Glomerular endothelial cell (primary cell): ENCODE measurements at regions not wholly inside any gene's neighbourhood (a gene's known extent, or its start where the extent isn't known, plus 50 kb on each side); places are given as distances from the start of the nearest gene placed in this dataset.

ENCODE experiments used
- DNase-seq: peaks from one replicate; pipeline ENCODE4 v3.0.0-alpha.2; 2011; ENCODE audit warnings: low read depth, low spot score; ENCODE audit errors: extremely low read depth

DNA sequence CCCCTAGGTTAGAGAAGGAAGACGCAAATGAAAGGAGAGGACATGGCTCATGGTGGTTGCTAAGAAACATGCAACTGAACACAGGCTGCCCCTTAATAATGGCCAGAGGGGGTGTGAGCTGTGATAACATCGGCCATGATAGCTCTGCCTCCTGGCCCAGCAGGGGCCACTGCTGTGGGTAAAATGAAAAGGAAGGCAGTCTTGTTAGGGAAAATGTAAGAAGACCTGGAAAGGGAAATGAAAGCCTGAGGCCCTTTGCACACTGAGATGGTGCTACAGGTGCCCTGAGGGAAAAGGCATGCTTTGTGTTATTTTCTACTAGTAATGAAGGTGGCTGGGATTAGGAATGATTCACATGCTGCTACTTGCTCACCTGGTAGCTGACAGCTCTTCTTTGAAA lies 123.6 kb upstream of the MID1 start:
- no peak for DNase-seq

DNA sequence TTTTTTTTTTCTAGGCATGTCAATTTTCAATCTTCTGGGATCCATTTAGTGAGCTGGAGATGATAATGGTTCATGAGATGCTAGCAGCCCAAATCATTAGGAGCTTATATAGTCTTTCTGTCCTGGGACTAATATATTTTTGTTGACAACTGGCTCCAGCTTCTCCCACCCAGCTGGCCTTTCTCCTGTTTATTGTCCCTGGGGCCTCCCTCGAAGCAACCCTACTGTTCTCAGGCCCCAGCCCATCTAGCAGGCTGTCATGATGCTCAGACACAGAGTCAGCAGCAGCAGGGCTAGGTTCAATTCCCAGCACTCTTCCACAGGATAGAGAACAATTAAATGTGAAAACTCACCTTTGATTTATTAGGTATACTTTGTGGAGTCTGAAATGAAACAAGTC lies 127.6 kb upstream of the MID1 start:
- DNase-seq, result no peak

DNA sequence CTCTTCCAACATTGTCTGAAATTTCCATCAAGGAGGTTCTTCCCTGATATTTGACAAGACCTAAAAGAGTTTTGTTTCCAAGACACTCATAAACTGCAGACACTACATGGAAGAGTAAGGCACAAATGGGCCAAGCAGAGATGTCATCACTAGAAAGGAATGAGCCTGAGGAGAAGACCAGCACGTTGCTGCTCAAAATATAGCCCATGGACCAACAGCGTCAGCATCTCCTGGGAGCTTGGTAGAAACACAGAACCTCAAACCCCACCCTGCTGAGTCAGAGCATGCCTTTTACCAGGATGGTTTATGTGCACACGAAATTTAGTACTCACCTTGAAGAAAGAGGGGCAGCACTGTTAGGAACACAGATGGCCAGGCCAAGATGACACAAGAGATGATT lies 128.7 kb upstream of the MID1 start:
- no peak for DNase-seq

DNA sequence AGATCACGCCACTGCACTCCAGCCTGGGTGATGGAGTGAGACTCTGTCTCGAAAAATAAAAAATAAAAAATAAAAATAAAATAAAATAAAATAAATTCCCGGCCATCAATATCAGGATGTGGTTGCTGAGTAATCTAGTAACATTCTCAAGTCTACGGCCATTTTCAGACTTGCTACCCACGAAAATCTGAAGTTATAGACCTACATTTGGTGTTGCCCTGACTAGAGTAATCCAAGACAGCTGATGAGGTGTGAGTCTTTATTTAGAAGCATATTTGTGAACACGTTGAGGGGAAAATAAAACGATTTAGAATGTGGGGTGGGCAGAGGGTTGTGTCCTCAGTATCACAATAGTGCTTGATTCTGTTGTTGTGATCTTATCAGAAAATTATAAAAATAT lies 130.2 kb upstream of the MID1 start:
- no peak for DNase-seq

DNA sequence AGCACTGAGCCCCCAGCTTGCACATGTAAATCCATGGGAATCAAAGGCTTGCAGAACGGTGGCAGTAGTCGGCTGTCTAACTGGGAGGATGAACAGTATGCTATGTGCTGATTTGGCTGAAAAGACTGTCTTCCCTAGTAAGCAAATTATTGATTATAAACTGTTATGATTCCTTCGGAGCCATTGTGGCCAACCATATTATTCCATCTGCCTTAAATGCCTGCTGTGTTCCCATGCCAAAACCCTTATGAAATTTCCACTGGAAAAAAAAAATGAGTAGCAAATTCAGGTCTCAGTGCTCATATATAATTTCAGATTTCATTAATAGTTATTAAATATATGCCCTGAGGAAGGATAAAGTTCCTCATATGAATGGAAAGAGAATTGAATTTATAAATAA lies 132.7 kb upstream of the MID1 start:
- DNase-seq, result no peak

DNA sequence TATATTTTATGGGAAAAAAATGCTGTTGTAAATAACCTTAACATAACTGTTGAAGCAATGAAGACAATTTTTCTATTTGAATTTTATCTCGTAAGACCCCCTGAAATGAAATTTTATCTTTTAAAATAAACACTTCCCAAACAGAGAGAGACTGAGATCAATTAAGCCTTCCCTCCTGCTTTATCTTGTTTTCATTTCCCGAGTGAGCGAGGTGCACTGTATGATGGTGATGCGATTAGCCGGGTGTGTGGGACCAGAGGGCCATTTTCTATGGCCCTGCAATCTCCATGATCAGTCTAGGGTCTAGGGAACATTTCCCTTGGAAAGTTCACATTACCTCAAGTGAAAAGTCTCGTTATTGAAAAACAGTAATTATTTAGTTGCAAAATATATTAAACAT lies 134.1 kb upstream of the MID1 start:
- DNase-seq, result no peak

DNA sequence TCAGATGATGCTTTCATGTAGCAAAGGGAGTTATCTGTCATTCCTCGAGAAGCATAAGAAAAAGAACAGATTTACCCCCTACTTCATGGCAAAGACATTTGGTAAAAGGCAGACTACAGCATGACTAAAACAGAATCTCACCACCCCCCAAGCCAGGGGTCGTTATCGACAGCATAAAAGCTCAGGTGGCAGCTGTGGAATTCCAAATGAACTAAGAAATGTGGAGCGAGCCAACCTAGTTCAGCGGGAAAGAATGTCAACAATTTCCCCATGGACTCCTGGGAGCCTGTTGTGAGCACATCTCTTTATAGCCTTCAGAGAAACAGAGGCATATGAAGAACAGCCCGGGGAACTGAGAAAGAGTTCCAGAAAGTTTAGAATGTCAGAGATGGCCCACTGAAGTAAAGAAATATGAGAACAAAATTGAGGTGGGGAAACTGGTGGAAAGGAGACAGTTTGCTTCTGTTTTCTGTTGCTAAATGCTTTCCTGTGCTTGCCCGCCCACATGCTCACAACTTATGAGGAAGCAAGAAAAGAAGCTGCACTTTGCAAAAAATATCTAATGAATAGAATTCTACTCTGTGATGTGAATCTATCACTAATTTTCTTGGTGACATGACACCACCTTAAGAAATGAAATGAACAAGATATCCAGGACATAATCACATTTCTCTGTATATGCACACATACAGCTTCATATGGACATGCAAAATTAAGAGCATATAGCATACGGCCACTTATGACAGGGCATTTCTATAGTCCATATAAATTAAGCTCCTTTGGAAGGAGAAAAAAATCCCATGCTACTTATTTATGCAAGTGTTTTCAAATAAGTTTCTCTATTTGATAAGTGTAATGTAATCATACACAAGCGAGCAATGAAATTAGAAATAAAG lies 135.3 kb upstream of the MID1 start:
- DNase-seq, result no peak

DNA sequence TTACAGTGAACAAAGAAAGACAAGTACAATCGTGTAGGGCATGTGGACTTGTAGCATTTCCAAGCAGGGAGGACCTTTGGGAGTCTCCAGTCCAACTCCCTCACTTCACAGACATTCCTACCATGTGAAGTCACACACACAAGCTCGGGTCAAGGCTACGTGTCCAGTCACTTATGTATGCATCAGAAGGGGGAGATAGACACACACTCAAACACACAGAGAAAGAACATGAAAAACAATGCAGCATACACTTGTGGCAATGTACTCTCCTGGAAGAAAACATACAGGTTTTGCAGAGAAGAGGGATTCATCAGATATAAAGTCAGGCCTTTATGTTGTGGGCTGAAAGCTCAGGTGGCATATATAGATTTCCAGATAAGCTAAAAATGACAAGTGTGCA lies 136.1 kb upstream of the MID1 start:
- peak; percentile 23 for DNase-seq

DNA sequence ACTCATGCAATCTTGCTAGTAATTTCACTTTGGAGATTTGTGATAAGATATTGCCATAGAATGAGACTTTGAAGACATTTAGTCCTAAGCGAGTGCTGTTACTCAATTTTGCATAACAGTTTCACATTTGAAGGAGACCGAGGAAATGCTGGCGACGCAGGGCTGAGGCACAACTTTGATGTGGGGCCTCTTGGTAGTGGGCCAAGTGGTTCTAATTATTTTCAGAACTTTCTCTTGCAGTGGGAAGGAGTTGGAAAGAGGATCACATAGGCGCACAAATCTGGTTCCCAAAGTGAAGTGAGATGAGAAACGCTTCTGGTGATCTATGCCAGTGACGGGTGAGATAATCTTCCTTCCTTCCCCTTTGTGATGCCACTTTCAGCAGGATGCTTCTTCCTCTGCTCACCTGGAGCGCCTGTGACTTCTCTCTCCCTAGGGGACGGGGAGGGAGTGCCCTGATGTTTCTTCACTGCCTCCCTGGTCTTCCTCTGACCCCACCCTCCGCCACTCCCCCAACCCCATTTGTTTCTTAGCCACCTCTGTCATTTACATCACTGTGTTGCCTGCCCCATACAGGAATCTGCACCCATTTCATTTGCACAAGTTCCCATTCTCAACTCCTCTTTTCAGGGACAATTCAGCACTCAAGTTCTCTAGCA lies 138.9 kb upstream of the MID1 start:
- DNase-seq, result no peak

DNA sequence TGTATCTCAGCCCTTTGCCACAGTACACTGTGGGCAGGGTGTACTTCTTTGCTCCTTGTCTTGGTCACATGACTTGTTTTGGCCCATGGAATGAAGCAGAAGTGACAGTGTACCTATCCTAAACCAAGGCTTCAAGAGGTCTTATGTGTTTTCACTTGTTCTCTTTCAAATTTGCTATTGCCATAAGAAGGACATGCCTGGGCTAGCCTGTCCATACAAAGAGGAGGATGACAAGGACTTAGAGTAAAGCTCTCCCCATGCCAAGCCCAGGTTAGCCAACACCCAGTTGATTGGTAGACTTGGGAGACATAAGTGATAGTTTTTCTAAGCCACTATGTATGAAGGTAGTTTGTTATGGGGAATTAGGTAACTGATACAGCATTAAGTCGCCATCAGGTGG lies 141.1 kb upstream of the MID1 start:
- DNase-seq, result no peak

DNA sequence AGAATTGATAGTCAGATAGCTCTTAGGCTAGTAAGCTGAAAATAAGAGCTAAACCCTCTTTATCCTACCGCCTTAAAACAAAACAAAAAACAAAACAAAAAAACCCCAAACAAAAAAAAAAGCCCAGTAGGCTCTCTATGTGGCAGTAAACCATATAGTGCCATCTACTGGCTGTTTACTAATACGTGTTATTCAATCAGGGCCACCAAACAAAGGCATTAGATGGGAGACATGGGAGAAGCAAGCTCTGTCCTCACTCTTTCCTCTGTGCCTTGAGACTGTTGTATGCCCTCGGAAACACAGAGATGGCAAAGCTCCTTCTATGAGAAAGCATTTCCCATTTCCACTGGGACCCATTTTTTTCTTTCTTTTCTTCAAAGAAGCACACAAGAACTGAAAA lies 148.8 kb upstream of the MID1 start:
- no peak for DNase-seq

DNA sequence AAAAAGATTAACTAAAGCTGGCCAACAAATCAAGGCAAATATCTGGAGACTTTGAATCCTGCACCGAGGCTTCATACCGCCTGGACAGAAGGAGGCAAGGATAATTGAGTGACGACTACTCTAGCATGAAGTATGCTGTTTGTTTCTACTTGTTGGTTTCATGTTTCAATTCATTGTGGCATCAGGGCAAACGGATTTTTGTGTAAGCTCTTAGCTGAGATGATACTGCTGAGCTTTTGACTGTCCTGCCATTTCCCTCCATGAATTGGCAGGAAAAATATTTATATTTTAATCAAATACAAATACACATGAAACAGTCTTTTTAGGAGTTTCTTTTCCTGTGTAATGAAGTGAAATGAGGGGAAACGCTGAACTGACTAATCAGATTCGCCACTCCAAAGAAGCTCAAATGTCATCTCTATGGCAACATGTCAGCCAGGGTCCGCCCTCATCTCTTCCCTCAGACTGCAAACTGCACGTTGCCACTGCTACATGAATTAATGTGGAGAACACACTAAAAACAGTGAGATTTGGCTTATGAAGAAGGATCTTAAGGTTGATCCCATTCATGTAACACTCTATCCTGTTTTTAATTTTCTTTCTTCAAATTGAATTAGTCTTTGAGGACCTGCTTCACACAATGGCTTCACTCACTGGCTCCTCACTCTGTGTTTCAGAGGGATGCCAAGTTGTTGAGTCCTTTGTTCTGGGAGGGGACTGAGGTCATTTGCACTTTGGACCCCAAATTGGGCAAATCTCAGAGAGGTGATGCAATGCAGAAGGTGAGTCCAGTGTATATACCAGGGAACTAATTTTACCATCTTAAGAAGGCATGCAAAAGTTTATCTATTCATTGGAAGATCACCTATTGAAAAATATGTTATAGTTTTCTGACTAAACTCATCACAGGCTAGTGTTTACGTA lies 149.6 kb upstream of the MID1 start:
- no peak for DNase-seq

DNA sequence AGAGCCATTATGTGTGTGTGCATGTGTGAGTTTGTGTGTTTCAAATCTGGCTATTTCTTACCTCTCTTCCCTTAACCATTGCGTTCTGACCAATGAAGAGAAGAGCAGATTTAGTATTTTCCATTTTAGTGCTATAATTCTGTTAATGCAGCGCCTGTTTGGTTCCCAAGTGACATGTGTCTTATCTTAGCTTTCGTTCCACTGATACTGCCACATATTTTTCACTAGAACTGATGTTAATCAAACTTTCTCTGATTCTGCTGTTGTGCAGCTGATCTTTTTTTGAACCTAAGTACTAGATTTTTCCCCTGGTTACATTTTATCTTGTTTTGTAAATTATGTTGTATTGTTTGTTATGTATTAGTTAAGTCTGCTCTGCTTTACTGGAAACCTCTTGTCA lies 152.9 kb upstream of the MID1 start:
- DNase-seq, result no peak

DNA sequence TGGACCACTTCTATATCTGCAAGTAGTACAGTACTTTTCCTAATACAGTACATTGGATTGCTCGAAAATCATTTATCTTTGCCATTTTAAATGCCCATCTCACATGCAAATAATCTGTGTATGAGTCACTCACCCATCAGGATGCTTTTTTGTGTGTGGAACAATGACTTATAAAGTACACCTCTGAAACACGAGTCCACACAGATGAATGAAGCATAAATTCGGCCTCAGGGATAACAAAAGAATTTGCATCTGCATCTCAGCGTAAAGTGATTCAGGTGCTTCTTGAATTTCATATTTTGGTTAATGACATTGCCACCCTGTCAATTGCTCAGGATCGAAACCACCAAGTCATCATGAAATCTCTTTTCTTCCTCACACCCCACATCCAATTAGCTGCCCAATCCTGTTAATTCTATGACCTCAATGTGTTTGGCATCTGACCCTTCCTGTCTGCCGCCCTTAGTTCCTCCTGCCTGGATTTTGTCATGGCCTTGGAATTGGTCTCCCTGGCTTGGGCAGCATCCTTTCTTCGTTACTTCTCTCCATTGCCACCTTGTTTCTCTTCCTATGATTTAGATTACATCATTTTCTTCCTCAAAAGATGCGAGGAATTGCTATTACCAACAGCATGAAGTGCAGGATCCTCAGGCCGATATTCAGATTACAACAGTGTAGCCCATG lies 161.6 kb upstream of the MID1 start:
- no peak for DNase-seq

DNA sequence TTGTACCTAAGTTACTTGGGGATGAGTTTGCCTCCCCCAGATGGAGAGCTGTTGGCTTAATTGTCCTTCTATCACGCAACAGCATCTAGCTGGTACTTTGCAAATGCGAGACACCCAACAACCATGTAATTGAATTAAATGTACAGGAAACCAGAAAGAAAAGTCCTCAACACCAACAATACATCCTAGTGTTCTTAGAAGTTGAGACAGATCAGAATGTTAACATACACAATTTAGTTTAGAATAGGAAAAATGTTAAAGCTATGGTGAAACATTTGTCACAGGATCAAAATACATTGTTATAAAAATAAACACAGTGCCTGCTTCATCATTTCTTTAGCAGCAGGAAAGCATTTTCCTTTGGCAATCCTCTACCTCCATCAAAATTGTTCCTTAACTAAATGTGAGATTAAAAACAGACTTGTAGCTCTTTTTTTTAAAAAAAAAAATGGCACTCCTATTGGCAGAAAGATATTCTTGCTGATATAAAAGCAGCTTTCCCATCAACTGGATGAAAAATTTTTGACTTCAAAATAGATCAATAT lies 163.1 kb upstream of the MID1 start:
- no peak for DNase-seq

DNA sequence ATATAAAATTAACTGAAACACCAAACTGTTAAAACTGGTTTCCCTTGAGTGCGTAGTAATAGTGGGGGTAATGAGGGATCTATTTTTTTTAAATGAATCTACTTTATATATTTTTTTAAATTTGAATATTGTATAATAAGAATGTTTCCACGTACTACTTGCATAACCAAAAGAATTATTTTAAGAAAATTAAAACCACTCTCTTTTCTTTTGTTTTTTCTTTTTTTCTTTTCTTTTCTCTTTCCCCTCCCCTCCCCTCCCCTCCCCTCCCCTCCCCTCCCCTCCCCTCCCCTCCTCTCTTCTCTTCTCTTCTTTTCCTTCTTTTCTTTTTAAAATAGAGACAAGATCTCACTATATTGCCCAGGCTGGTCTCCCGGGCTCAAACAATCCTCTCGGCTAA lies 166.9 kb upstream of the MID1 start:
- DNase-seq, result no peak

DNA sequence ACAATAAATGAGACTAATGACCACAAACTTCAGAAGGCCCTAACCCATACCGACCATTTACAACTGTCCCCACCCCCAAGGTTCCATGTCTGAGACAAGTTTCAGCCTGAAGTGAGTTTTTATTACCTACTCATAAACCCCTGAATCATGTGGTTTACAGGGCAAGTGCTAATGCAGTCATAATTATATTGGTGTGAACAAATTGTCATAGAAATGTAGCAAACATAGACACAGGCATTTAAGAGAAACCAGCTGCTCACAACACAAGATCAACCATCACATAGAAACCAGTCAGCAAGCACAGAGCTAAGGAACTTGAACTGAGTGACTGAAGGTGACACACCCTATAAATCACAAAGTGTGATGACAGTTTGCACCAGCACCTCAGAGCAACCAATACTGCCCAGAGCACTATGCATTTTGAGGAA lies 173.8 kb upstream of the MID1 start:
- DNase-seq, result no peak

DNA sequence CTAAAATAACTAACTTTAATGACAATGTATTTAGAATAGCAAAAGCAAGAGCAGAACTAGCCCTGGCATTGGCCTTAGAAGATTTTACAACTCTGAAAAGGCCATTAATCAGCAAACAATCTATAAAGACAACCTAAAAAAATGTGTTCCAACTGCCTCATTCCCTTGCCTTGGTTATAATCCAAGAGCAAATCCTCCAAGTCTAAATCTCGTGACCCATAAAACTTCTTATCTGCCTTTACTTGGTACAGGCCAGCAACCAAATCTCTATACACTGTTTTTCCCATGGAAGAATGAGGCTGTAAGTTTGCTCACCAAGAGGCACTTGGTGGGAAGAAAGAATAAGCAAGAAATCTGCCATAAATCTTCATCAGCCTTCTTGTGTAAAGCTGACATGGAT lies 175.3 kb upstream of the MID1 start:
- no peak for DNase-seq

DNA sequence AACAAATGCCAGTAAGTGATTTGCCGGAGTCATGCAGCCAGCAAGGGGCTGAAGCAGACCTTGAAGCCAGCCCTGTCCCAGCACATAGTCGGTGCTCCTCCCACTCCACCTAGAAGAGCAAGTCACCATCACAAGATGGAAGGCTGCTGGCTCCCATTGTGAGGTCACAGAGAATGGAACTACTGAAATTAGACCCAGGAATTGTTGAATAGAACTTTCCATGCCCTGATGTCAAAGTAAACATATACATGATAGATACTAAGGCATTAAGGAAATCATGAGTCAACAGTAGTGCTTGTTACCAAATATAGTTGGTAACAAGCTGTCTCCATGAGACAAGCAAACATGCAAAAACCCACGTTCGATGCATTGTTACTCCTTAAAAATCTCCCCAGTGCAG lies 177.1 kb upstream of the MID1 start:
- no peak for DNase-seq

DNA sequence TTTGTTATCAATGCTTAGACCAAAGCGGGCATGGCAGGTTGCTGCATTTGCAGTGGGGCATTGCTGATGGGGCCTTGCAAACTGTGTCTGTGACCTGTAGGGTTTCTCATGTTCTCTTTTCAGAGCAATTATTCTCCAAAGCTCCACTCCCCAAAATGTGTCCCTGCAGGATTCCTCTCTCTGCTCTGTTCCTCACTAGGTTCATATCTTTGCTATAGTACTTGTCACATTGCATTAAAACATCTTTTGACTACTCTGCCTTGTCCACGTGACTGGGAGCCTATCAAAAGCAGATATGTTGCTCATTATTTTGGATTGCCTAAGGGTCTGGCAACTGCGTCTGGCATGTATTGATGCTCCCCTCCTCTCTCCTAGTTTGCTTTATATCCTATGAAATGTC lies 177.7 kb upstream of the MID1 start:
- DNase-seq, result no peak

DNA sequence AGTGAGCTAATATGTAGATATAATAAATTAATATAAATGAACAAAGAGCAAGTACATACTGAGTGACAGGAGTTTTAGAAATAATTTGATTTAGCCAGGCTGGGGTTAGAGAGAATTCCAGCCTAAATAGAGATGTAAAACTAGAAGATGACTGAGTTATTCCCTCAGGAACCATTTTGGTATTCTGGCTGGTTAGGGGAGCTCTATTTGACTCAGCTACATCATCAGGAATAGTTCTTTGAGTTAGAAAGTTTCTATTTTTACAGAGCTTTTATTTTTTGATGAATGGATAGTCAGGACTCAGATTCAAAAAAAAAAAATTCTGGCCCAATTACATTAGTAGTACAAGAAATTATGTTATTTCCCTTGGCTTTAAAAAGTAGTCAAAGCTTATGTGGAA lies 180.4 kb upstream of the MID1 start:
- DNase-seq, result no peak
